ENCODE measurements at regions not wholly inside any gene's neighbourhood (a gene's known extent, or its start where the extent isn't known, plus 50 kb on each side); places are given as distances from the start of the nearest gene placed in this dataset.

- no peak overlapping the region for H3K27ac ChIP-seq (replicated peaks)
- H3K4me3 ChIP-seq (replicated peaks; ENCODE audit: insufficient read depth, low read length): no peak overlapping the region
- no peak for DNase-seq (ENCODE audit: low read depth in 1 of 2, low spot score in 1 of 2)
- H3K27me3 ChIP-seq (ENCODE audit: insufficient read depth, poor library complexity, severe bottlenecking): no peaks in the 10 kb centered on the region
- TF ChIP-seq SPI1 (IDR thresholded peaks at IDR 0.05; ENCODE audit: borderline replicate concordance, low read depth) (no peak), GABPA (IDR thresholded peaks at IDR 0.05; ENCODE audit: low read depth) (no peak), REST (IDR thresholded peaks at IDR 0.05; ENCODE audit: insufficient replicate concordance, low read depth) (no peak), CTCF (IDR thresholded peaks at IDR 0.05; ENCODE audit: insufficient read depth, low read length) (no peak), POLR2AphosphoS5 (IDR thresholded peaks at IDR 0.05; ENCODE audit: low read depth) (no peak)
Measured at GRCh38 chr18:4994710-4995109, 202.3 kb downstream of the AKAIN1 start.

- Histone ChIP-seq H3K27ac (replicated peaks) (no peak overlapping the region), H3K27me3 (ENCODE audit: insufficient read depth, poor library complexity, severe bottlenecking) (no peaks in the 10 kb centered on the region), H3K4me3 (replicated peaks; ENCODE audit: insufficient read depth, low read length) (no peak overlapping the region)
- TF ChIP-seq GABPA (IDR thresholded peaks at IDR 0.05; ENCODE audit: low read depth) (no peak), REST (IDR thresholded peaks at IDR 0.05; ENCODE audit: insufficient replicate concordance, low read depth) (no peak), SPI1 (IDR thresholded peaks at IDR 0.05; ENCODE audit: borderline replicate concordance, low read depth) (no peak), POLR2AphosphoS5 (IDR thresholded peaks at IDR 0.05; ENCODE audit: low read depth) (no peak), CTCF (IDR thresholded peaks at IDR 0.05; ENCODE audit: insufficient read depth, low read length) (no peak)
- DNase-seq (ENCODE audit: low read depth in 1 of 2, low spot score in 1 of 2): no peak
Measured at GRCh38 chr18:4987452-4988405, 209.3 kb downstream of the AKAIN1 start.

- no peak for DNase-seq (ENCODE audit: low read depth in 1 of 2, low spot score in 1 of 2)
- H3K27ac ChIP-seq (replicated peaks): no peak overlapping the region
- H3K4me3 ChIP-seq (replicated peaks; ENCODE audit: insufficient read depth, low read length): no peak overlapping the region
- no peaks in the 10 kb centered on the region for H3K27me3 ChIP-seq (ENCODE audit: insufficient read depth, poor library complexity, severe bottlenecking)
- TF ChIP-seq POLR2AphosphoS5 (IDR thresholded peaks at IDR 0.05; ENCODE audit: low read depth) (no peak), GABPA (IDR thresholded peaks at IDR 0.05; ENCODE audit: low read depth) (no peak), CTCF (IDR thresholded peaks at IDR 0.05; ENCODE audit: insufficient read depth, low read length) (no peak), SPI1 (IDR thresholded peaks at IDR 0.05; ENCODE audit: borderline replicate concordance, low read depth) (no peak), REST (IDR thresholded peaks at IDR 0.05; ENCODE audit: insufficient replicate concordance, low read depth) (no peak)
Measured at GRCh38 chr18:4986677-4987076, 210.4 kb downstream of the AKAIN1 start.
